DND-41 (cell line): ENCODE measurements at regions not wholly inside any gene's neighbourhood (a gene's known extent, or its start where the extent isn't known, plus 50 kb on each side); places are given as distances from the start of the nearest gene placed in this dataset.

Source experiments
- ATAC-seq: fragments of 200-7000 bp; cut with Tn5 transposase; 3 replicates; pipeline ENCODE4 v1.9.1; 2021; ENCODE audit warnings: low read depth; ENCODE audit not compliant: insufficient read depth
- DNase-seq: peaks from one replicate; pipeline ENCODE4 v3.0.0-alpha.2; 2020
- H2AFZ ChIP-seq: 2 replicates; pipeline ENCODE4 v1.6.0; 2012; ENCODE audit warnings: low read depth, low read length
- H3K27ac ChIP-seq: 2 replicates; pipeline ENCODE4 v1.5.1; 2012; ENCODE audit warnings: low read length, inconsistent platforms
- H3K27me3 ChIP-seq: fragments of 200-600 bp; sonication (generic); 2 replicates; pipeline ENCODE4 v1.6.0; 2012; ENCODE audit warnings: low read length, mild to moderate bottlenecking, inconsistent platforms; ENCODE audit not compliant: insufficient read depth, poor library complexity
- H3K36me3 ChIP-seq: 2 replicates; pipeline ENCODE4 v1.5.1; 2012; ENCODE audit warnings: low read length, inconsistent platforms; ENCODE audit not compliant: insufficient read depth
- H3K4me1 ChIP-seq: 2 replicates; pipeline ENCODE4 v1.5.1; 2012; ENCODE audit warnings: mild to moderate bottlenecking, low read length; ENCODE audit not compliant: insufficient read depth
- H3K4me2 ChIP-seq: 2 replicates; pipeline ENCODE4 v1.6.0; 2012; ENCODE audit warnings: mild to moderate bottlenecking, moderate library complexity, low read length, inconsistent platforms; ENCODE audit not compliant: insufficient read depth
- H3K4me3 ChIP-seq, 2 experiments: fragments of 200-600 bp in 1 of 2; shearing (Covaris generic) in 1 of 2; 2 replicates each; pipeline ENCODE4 v1.5.1; 2012 to 2016; ENCODE audit warnings: inconsistent platforms in 2 of 2, low read length in 2 of 2, mild to moderate bottlenecking in 2 of 2, low read depth in 1 of 2, moderate library complexity in 1 of 2
- H3K79me2 ChIP-seq: 2 replicates; pipeline ENCODE4 v1.6.0; 2012; ENCODE audit warnings: low read length, inconsistent platforms; ENCODE audit not compliant: insufficient read depth
- H3K9ac ChIP-seq: 2 replicates; pipeline ENCODE4 v1.6.0; 2012; ENCODE audit warnings: low read depth, mild to moderate bottlenecking, inconsistent platforms, low read length, moderate library complexity
- H3K9me3 ChIP-seq: 2 replicates; pipeline ENCODE4 v1.5.1; 2012; ENCODE audit warnings: low read length, moderate library complexity, mild to moderate bottlenecking, inconsistent platforms; ENCODE audit not compliant: insufficient read depth, severe bottlenecking
- H4K20me1 ChIP-seq: 2 replicates; pipeline ENCODE4 v1.6.0; 2012; ENCODE audit warnings: low read length; ENCODE audit not compliant: insufficient read depth
- CTCF ChIP-seq: IDR thresholded peaks from 2 replicates; pipeline ENCODE4 v1.5.1; 2012; ENCODE audit warnings: borderline replicate concordance, low read length, moderate library complexity, mild to moderate bottlenecking; ENCODE audit not compliant: poor library complexity, severe bottlenecking; ENCODE audit errors: extremely low read depth
- EZH2 ChIP-seq: IDR thresholded peaks from 3 replicates; pipeline ENCODE4 v1.6.1; 2012; ENCODE audit warnings: borderline replicate concordance, low read depth, mild to moderate bottlenecking, moderate library complexity, low read length, inconsistent platforms; ENCODE audit not compliant: severe bottlenecking

GRCh38 chr3:82132210-82133069, 371.0 kb upstream of the GBE1 start:
- Histone ChIP-seq H3K79me2 (no peaks in the 10 kb centered on the region), H3K27ac (no peak overlapping the region), H3K27me3 (no peaks in the 10 kb centered on the region), H2AFZ (no peak overlapping the region), H3K4me2 (no peak overlapping the region), H3K4me3 (no peak overlapping the region), H3K4me1 (peaks cover 3% of the 10 kb centered on the region; the same call in 1 of the 2 replicates), H3K9me3 (no peaks in the 10 kb centered on the region), H3K36me3 (no peaks in the 10 kb centered on the region), H4K20me1 (no peaks in the 10 kb centered on the region), H3K9ac (no peak overlapping the region)
- ATAC-seq (no peak), DNase-seq (no peak)
- TF ChIP-seq CTCF (no peak), EZH2 (no peak)

- no peak for ATAC-seq
- no peaks in the 10 kb centered on the region for H3K27me3 ChIP-seq
- no peak overlapping the region for H2AFZ ChIP-seq
- H3K9me3 ChIP-seq = no peaks in the 10 kb centered on the region
- no peak overlapping the region for H3K27ac ChIP-seq
- H3K4me1 ChIP-seq = peaks cover 3% of the 10 kb centered on the region; the same call in 1 of the 2 replicates
- no peak for TF ChIP-seq EZH2
- no peak for DNase-seq
- H3K4me3 ChIP-seq = no peak overlapping the region
- H3K4me2 ChIP-seq = no peak overlapping the region
- H3K9ac ChIP-seq = no peak overlapping the region
- H4K20me1 ChIP-seq = no peaks in the 10 kb centered on the region
- no peaks in the 10 kb centered on the region for H3K36me3 ChIP-seq
- no peaks in the 10 kb centered on the region for H3K79me2 ChIP-seq
Measured at GRCh38 chr3:82130046-82130445, 368.6 kb upstream of the GBE1 start.

GRCh38 chr3:82129221-82129801, 367.9 kb upstream of the GBE1 start:
- no peaks in the 10 kb centered on the region for H3K9me3 ChIP-seq
- no peak overlapping the region for H3K4me3 ChIP-seq
- ATAC-seq = no peak
- H3K27ac ChIP-seq = no peak overlapping the region
- H3K9ac ChIP-seq = no peak overlapping the region
- peaks cover 3% of the 10 kb centered on the region; the same call in 1 of the 2 replicates for H3K4me1 ChIP-seq
- no peak overlapping the region for H3K4me2 ChIP-seq
- H3K79me2 ChIP-seq = no peaks in the 10 kb centered on the region
- H3K36me3 ChIP-seq = no peaks in the 10 kb centered on the region
- no peaks in the 10 kb centered on the region for H4K20me1 ChIP-seq
- TF ChIP-seq CTCF (no peak), EZH2 (no peak)
- no peaks in the 10 kb centered on the region for H3K27me3 ChIP-seq
- no peak for DNase-seq
- no peak overlapping the region for H2AFZ ChIP-seq

GRCh38 chr3:82128271-82128670, 366.8 kb upstream of the GBE1 start:
- no peak for DNase-seq
- Histone ChIP-seq H4K20me1 (no peaks in the 10 kb centered on the region), H3K27me3 (no peaks in the 10 kb centered on the region), H3K27ac (no peak overlapping the region), H2AFZ (peak overlapping the region; percentile 51; the same call in 1 of the 2 replicates), H3K4me3 (no peak overlapping the region), H3K9ac (no peak overlapping the region), H3K9me3 (no peaks in the 10 kb centered on the region), H3K4me1 (peaks cover 3% of the 10 kb centered on the region; the same call in 1 of the 2 replicates), H3K36me3 (no peaks in the 10 kb centered on the region), H3K79me2 (no peaks in the 10 kb centered on the region), H3K4me2 (no peak overlapping the region)
- no peak for TF ChIP-seq CTCF
- TF ChIP-seq EZH2 = no peak
- no peak for ATAC-seq
